ENCODE measurements at regions not wholly inside any gene's neighbourhood (a gene's known extent, or its start where the extent isn't known, plus 50 kb on each side); places are given as distances from the start of the nearest gene placed in this dataset.

GRCh38 chr15:56534728-56535127 lies 69.8 kb upstream of the MNS1 start:
- TF ChIP-seq CTCF (conservative IDR thresholded peaks at IDR 0.05; ENCODE audit: low read depth, low read length) (no peak), EZH2 (IDR thresholded peaks at IDR 0.05; ENCODE audit: low read length, unreplicated experiment) (no peak), EZH2phosphoT487 (IDR thresholded peaks at IDR 0.05; ENCODE audit: borderline replicate concordance, low read length) (no peak)

Data from PC-3 (cell line).